ENCODE measurements at regions not wholly inside any gene's neighbourhood (a gene's known extent, or its start where the extent isn't known, plus 50 kb on each side); places are given as distances from the start of the nearest gene placed in this dataset.

- DNase-seq (ENCODE audit: low spot score in 2 of 2) (no peak), ATAC-seq (replicated peaks; ENCODE audit: extremely low read depth, poor library complexity, severe bottlenecking) (no peak)
- H3K27ac Mint-ChIP-seq (ENCODE audit: low read depth), result no peak overlapping the region
- no peaks in the 10 kb centered on the region for H3K27me3 Mint-ChIP-seq
- H3K4me3 Mint-ChIP-seq, result no peak overlapping the region
- no peaks in the 10 kb centered on the region for H3K36me3 Mint-ChIP-seq (ENCODE audit: insufficient read depth)
- H3K4me1 Mint-ChIP-seq, result no peaks in the 10 kb centered on the region
- peaks cover 9% of the 10 kb centered on the region for H3K9me3 Mint-ChIP-seq
Measured at GRCh38 chr21:24222676-24223075, 1384.6 kb downstream of the MRPL39 start.

- H3K36me3 Mint-ChIP-seq (ENCODE audit: insufficient read depth), result no peaks in the 10 kb centered on the region
- H3K4me3 Mint-ChIP-seq, result no peak overlapping the region
- no peak for DNase-seq (ENCODE audit: low spot score in 2 of 2)
- no peaks in the 10 kb centered on the region for H3K27me3 Mint-ChIP-seq
- no peak for ATAC-seq (replicated peaks; ENCODE audit: extremely low read depth, poor library complexity, severe bottlenecking)
- H3K4me1 Mint-ChIP-seq, result no peaks in the 10 kb centered on the region
- no peak overlapping the region for H3K27ac Mint-ChIP-seq (ENCODE audit: low read depth)
- peaks cover 14% of the 10 kb centered on the region for H3K9me3 Mint-ChIP-seq
Measured at GRCh38 chr21:24220446-24220845, 1386.8 kb downstream of the MRPL39 start.

- Mint-ChIP-seq H3K27ac (ENCODE audit: low read depth) (no peak overlapping the region), H3K27me3 (no peaks in the 10 kb centered on the region)
Measured at GRCh38 chr21:24217151-24217550, 1390.1 kb downstream of the MRPL39 start.

GRCh38 chr21:24210130-24210529, 1397.2 kb downstream of the MRPL39 start:
- DNase-seq (ENCODE audit: low spot score in 2 of 2) (no peak), ATAC-seq (replicated peaks; ENCODE audit: extremely low read depth, poor library complexity, severe bottlenecking) (no peak)
- Mint-ChIP-seq H3K27ac (ENCODE audit: low read depth) (no peak overlapping the region), H3K4me1 (no peaks in the 10 kb centered on the region), H3K36me3 (ENCODE audit: insufficient read depth) (no peaks in the 10 kb centered on the region), H3K9me3 (peaks cover 6% of the 10 kb centered on the region), H3K4me3 (no peak overlapping the region), H3K27me3 (no peaks in the 10 kb centered on the region)

More at GRCh38 chr21:24217151-24217550, 1390.1 kb downstream of the MRPL39 start:
- DNase-seq (ENCODE audit: low spot score in 2 of 2) (no peak), ATAC-seq (replicated peaks; ENCODE audit: extremely low read depth, poor library complexity, severe bottlenecking) (no peak)
- H3K4me1 Mint-ChIP-seq, result no peaks in the 10 kb centered on the region
- H3K9me3 Mint-ChIP-seq, result peaks cover 8% of the 10 kb centered on the region
- no peak overlapping the region for H3K4me3 Mint-ChIP-seq
- H3K36me3 Mint-ChIP-seq (ENCODE audit: insufficient read depth), result no peaks in the 10 kb centered on the region

GRCh38 chr21:24208562-24209260, 1398.6 kb downstream of the MRPL39 start:
- Mint-ChIP-seq H3K36me3 (ENCODE audit: insufficient read depth) (no peaks in the 10 kb centered on the region), H3K4me1 (no peaks in the 10 kb centered on the region), H3K9me3 (peaks cover 6% of the 10 kb centered on the region), H3K27me3 (no peaks in the 10 kb centered on the region), H3K4me3 (no peak overlapping the region), H3K27ac (ENCODE audit: low read depth) (no peak overlapping the region)
- no peak for ATAC-seq (replicated peaks; ENCODE audit: extremely low read depth, poor library complexity, severe bottlenecking)
- no peak for DNase-seq (ENCODE audit: low spot score in 2 of 2)

GRCh38 chr21:24205319-24205718, 1402.0 kb downstream of the MRPL39 start:
- H3K9me3 Mint-ChIP-seq, result peaks cover 6% of the 10 kb centered on the region
- ATAC-seq (replicated peaks; ENCODE audit: extremely low read depth, poor library complexity, severe bottlenecking), result no peak
- no peaks in the 10 kb centered on the region for H3K27me3 Mint-ChIP-seq
- no peak for DNase-seq (ENCODE audit: low spot score in 2 of 2)
- no peak overlapping the region for H3K4me3 Mint-ChIP-seq
- no peaks in the 10 kb centered on the region for H3K36me3 Mint-ChIP-seq (ENCODE audit: insufficient read depth)
- no peaks in the 10 kb centered on the region for H3K4me1 Mint-ChIP-seq
- H3K27ac Mint-ChIP-seq (ENCODE audit: low read depth), result no peak overlapping the region

GRCh38 chr21:24204641-24205040, 1402.6 kb downstream of the MRPL39 start:
- peaks cover 3% of the 10 kb centered on the region for H3K9me3 Mint-ChIP-seq
- no peak for DNase-seq (ENCODE audit: low spot score in 2 of 2)
- no peaks in the 10 kb centered on the region for H3K4me1 Mint-ChIP-seq
- no peaks in the 10 kb centered on the region for H3K27me3 Mint-ChIP-seq
- ATAC-seq (replicated peaks; ENCODE audit: extremely low read depth, poor library complexity, severe bottlenecking), result no peak
- no peaks in the 10 kb centered on the region for H3K36me3 Mint-ChIP-seq (ENCODE audit: insufficient read depth)
- H3K27ac Mint-ChIP-seq (ENCODE audit: low read depth), result no peak overlapping the region
- no peak overlapping the region for H3K4me3 Mint-ChIP-seq

GRCh38 chr21:24200052-24200451, 1407.2 kb downstream of the MRPL39 start:
- Mint-ChIP-seq H3K27me3 (no peaks in the 10 kb centered on the region), H3K9me3 (no peaks in the 10 kb centered on the region), H3K27ac (ENCODE audit: low read depth) (no peak overlapping the region), H3K4me1 (no peaks in the 10 kb centered on the region), H3K36me3 (ENCODE audit: insufficient read depth) (no peaks in the 10 kb centered on the region), H3K4me3 (no peak overlapping the region)
- DNase-seq (ENCODE audit: low spot score in 2 of 2), result no peak
- ATAC-seq (replicated peaks; ENCODE audit: extremely low read depth, poor library complexity, severe bottlenecking), result no peak

GRCh38 chr21:24197923-24198322, 1409.4 kb downstream of the MRPL39 start:
- DNase-seq (ENCODE audit: low spot score in 2 of 2), result no peak
- Mint-ChIP-seq H3K4me3 (no peak overlapping the region), H3K27ac (ENCODE audit: low read depth) (no peak overlapping the region), H3K9me3 (no peaks in the 10 kb centered on the region), H3K4me1 (no peaks in the 10 kb centered on the region), H3K36me3 (ENCODE audit: insufficient read depth) (no peaks in the 10 kb centered on the region), H3K27me3 (no peaks in the 10 kb centered on the region)
- no peak for ATAC-seq (replicated peaks; ENCODE audit: extremely low read depth, poor library complexity, severe bottlenecking)

GRCh38 chr21:24197132-24197643, 1410.1 kb downstream of the MRPL39 start:
- H3K27ac Mint-ChIP-seq (ENCODE audit: low read depth), result no peak overlapping the region
- H3K9me3 Mint-ChIP-seq, result no peaks in the 10 kb centered on the region
- DNase-seq (ENCODE audit: low spot score in 2 of 2) (no peak), ATAC-seq (replicated peaks; ENCODE audit: extremely low read depth, poor library complexity, severe bottlenecking) (no peak)
- no peak overlapping the region for H3K4me3 Mint-ChIP-seq
- no peaks in the 10 kb centered on the region for H3K27me3 Mint-ChIP-seq
- H3K4me1 Mint-ChIP-seq, result no peaks in the 10 kb centered on the region
- H3K36me3 Mint-ChIP-seq (ENCODE audit: insufficient read depth), result no peaks in the 10 kb centered on the region

- Mint-ChIP-seq H3K9me3 (peaks cover 19% of the 10 kb centered on the region), H3K36me3 (ENCODE audit: insufficient read depth) (no peaks in the 10 kb centered on the region), H3K4me1 (no peaks in the 10 kb centered on the region), H3K27me3 (no peaks in the 10 kb centered on the region), H3K4me3 (no peak overlapping the region), H3K27ac (ENCODE audit: low read depth) (no peak overlapping the region)
- ATAC-seq (replicated peaks; ENCODE audit: extremely low read depth, poor library complexity, severe bottlenecking) (no peak), DNase-seq (ENCODE audit: low spot score in 2 of 2) (no peak)
Measured at GRCh38 chr21:24188506-24188905, 1418.8 kb downstream of the MRPL39 start.

GRCh38 chr21:24183077-24183476, 1424.2 kb downstream of the MRPL39 start:
- DNase-seq (ENCODE audit: low spot score in 2 of 2), result no peak

GRCh38 chr21:24179110-24179509, 1428.2 kb downstream of the MRPL39 start:
- H3K4me1 Mint-ChIP-seq, result no peaks in the 10 kb centered on the region
- no peaks in the 10 kb centered on the region for H3K9me3 Mint-ChIP-seq
- no peak overlapping the region for H3K4me3 Mint-ChIP-seq
- DNase-seq (ENCODE audit: low spot score in 2 of 2), result no peak
- no peaks in the 10 kb centered on the region for H3K36me3 Mint-ChIP-seq (ENCODE audit: insufficient read depth)
- no peak for ATAC-seq (replicated peaks; ENCODE audit: extremely low read depth, poor library complexity, severe bottlenecking)
- no peaks in the 10 kb centered on the region for H3K27me3 Mint-ChIP-seq
- no peak overlapping the region for H3K27ac Mint-ChIP-seq (ENCODE audit: low read depth)

More at GRCh38 chr21:24183077-24183476, 1424.2 kb downstream of the MRPL39 start:
- Mint-ChIP-seq H3K4me3 (no peak overlapping the region), H3K4me1 (no peaks in the 10 kb centered on the region), H3K9me3 (peaks cover 11% of the 10 kb centered on the region), H3K36me3 (ENCODE audit: insufficient read depth) (no peaks in the 10 kb centered on the region), H3K27ac (ENCODE audit: low read depth) (no peak overlapping the region), H3K27me3 (no peaks in the 10 kb centered on the region)
- no peak for ATAC-seq (replicated peaks; ENCODE audit: extremely low read depth, poor library complexity, severe bottlenecking)
